Ovary (tissue), 7 donors: ENCODE measurements at regions not wholly inside any gene's neighbourhood (a gene's known extent, or its start where the extent isn't known, plus 50 kb on each side); places are given as distances from the start of the nearest gene placed in this dataset.

Source experiments
- DNase-seq, 5 donors: peaks; one replicate each; pipeline ENCODE4 v3.0.0-alpha.2; 2019 to 2020
- H3K27ac ChIP-seq, 2 donors: fragments of 200-600 bp; one replicate each; pipeline versions ENCODE4 v1.5.1 to v1.8.0; 2019 to 2022
- H3K27me3 ChIP-seq: fragments of 200-600 bp; one replicate; pipeline ENCODE4 v1.8.0; 2022
- H3K36me3 ChIP-seq: fragments of 200-600 bp; sonication (generic); one replicate; pipeline ENCODE4 v1.5.1; 2019
- H3K4me1 ChIP-seq: one replicate; pipeline ENCODE4 v1.8.1; 2013; ENCODE audit warnings: mild to moderate bottlenecking, moderate library complexity; ENCODE audit not compliant: insufficient read depth
- H3K4me3 ChIP-seq: fragments of 200-600 bp; sonication (generic); one replicate; pipeline ENCODE4 v1.5.1; 2017
- H3K9me3 ChIP-seq, 2 donors: fragments of 200-600 bp in 1 of 2; sonication (generic) in 1 of 2; one replicate each; pipeline versions ENCODE4 v1.5.1 to v1.8.1; 2013 to 2019; ENCODE audit warnings: mild to moderate bottlenecking in 1 of 2, moderate library complexity in 1 of 2
- EP300 ChIP-seq: sonication (generic); formaldehyde crosslinking; IDR thresholded peaks from one replicate; pipeline ENCODE4 v1.6.1; 2017; ENCODE audit warnings: antibody characterized with exemption
- POLR2A ChIP-seq: fragments of 450-650 bp; IDR thresholded peaks from one replicate; pipeline ENCODE4 v1.6.1; 2017; ENCODE audit warnings: antibody characterized with exemption, mild to moderate bottlenecking, moderate library complexity
- WGBS, 3 donors: extraction: QIAGEN DNeasy Blood & Tissue Kit in 1 of 3; methylation state at CpG; one replicate each; pipeline versions ENCODE4 v1.1.5 to v1.1.7; 2013 to 2017; 5-methylcytosine and 5-hydroxymethylcytosine counted together
- intact Hi-C, 4 donors: fragments of 100-400 bp; cut with DNase I; formaldehyde crosslinking; loops; one replicate each; pipeline versions ENCODE4 v1.11.0 to v1.15.1; 2022 to 2023
- TF ChIP-seq, protein P1 (sequence below), 3 donors: fragments of 450-650 bp in 2 of 3; fragments of 200-600 bp in 1 of 3; IDR thresholded peaks; one replicate each; pipeline versions ENCODE4 v1.5.1 to v1.8.0; 2016 to 2022; ENCODE audit warnings: antibody characterized with exemption in 3 of 3, mild to moderate bottlenecking in 1 of 3
- donor health status: DM: no; HTN: no; CAD: no; lungs with moderate emphysema.
- donor health status: DM: no; HTN: no; CAD: no.
- donor health status: Bipolar disorder and iron deficiency.
- donor health status: DM: no; HTN: no; CAD: no.
- donor health status: DM: yes; HTN: yes; CAD: no.

DNA sequence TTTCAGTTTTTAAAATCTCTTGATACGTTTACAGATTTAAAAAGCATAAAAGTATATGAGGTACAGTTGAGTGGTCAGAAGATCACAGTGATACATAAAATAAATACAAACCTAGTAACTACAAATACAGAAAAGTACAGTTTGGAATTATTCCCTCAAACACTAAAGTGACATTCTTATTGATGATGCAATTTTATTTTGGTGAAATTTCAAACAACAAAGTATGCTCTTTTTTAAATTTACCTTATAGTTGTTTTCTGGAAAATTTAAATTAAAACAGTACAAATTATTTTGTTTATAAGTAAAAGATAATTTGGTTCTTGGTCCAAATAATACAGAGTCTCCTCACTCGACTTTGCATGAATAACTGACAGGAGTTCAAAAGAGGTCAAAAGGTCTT lies 1305.1 kb upstream of the GJE1 start:
- 30 to 54% (median 54%) methylated on average over 2 of the region's 2 CpGs for WGBS, 3 donors
- no peak overlapping the region for H3K4me3 ChIP-seq
- intact Hi-C loops = no loop called here
- no peak for DNase-seq
- no peaks in the 10 kb centered on the region for H3K4me1 ChIP-seq
- TF ChIP-seq, protein P1, sequence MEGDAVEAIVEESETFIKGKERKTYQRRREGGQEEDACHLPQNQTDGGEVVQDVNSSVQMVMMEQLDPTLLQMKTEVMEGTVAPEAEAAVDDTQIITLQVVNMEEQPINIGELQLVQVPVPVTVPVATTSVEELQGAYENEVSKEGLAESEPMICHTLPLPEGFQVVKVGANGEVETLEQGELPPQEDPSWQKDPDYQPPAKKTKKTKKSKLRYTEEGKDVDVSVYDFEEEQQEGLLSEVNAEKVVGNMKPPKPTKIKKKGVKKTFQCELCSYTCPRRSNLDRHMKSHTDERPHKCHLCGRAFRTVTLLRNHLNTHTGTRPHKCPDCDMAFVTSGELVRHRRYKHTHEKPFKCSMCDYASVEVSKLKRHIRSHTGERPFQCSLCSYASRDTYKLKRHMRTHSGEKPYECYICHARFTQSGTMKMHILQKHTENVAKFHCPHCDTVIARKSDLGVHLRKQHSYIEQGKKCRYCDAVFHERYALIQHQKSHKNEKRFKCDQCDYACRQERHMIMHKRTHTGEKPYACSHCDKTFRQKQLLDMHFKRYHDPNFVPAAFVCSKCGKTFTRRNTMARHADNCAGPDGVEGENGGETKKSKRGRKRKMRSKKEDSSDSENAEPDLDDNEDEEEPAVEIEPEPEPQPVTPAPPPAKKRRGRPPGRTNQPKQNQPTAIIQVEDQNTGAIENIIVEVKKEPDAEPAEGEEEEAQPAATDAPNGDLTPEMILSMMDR (IDR thresholded peaks at IDR 0.05) = no peak
- no peak for TF ChIP-seq POLR2A
- TF ChIP-seq EP300 = no peak
- H3K9me3 ChIP-seq = no peaks in the 10 kb centered on the region
- no peaks in the 10 kb centered on the region for H3K27me3 ChIP-seq
- no peak overlapping the region for H3K27ac ChIP-seq
- no peaks in the 10 kb centered on the region for H3K36me3 ChIP-seq

DNA sequence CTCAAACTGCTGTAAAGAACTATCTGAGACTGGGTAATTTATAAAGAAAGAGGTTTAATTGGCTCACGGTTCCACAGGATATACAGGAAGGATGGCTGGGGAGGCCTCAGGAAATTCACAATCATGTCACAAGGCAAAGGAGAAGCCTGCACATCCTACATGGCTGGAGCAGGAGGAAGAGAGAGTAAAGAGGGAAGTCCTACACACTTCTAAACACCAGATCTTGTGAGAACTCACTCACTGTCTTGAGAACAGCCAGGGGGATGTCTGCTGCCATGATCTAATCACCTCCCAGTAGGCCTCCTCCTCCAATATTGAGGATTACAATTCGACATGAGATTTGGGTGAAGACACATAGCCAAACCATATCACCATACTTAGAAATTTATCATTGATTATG lies 1307.0 kb upstream of the GJE1 start:
- Histone ChIP-seq H3K36me3 (no peaks in the 10 kb centered on the region), H3K27me3 (no peaks in the 10 kb centered on the region), H3K4me3 (no peak overlapping the region), H3K27ac (no peak overlapping the region), H3K9me3 (no peaks in the 10 kb centered on the region), H3K4me1 (no peaks in the 10 kb centered on the region)
- intact Hi-C loops = no loop called here
- 92 to 93% (median 93%) methylated on average over 2 of the region's 2 CpGs for WGBS, 3 donors
- TF ChIP-seq, protein P1 (IDR thresholded peaks at IDR 0.05) = no peak
- TF ChIP-seq POLR2A (no peak), EP300 (no peak)
- DNase-seq = no peak

DNA sequence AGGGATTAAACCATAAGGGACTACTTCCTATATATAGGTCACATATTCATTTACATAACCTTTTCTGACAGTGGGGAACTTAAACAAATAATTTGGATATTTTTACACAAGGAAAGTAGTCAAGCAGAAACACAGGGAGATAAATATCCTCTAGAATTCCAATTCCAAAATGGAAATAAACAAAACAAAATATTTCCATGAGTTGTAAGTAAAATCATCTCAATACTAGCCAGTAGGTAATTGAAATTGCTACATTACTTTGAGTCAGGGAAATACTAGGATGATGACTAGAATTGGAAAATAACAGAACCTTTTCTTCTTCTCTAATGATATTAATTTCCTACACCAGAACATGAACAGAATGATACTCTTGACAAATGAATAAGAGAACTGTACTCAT lies 1308.1 kb upstream of the GJE1 start:
- no peak for DNase-seq
- Histone ChIP-seq H3K4me3 (no peak overlapping the region), H3K4me1 (no peaks in the 10 kb centered on the region), H3K27me3 (no peaks in the 10 kb centered on the region), H3K36me3 (no peaks in the 10 kb centered on the region), H3K9me3 (no peaks in the 10 kb centered on the region), H3K27ac (no peak overlapping the region)
- no peak for TF ChIP-seq EP300
- TF ChIP-seq, protein P1 (IDR thresholded peaks at IDR 0.05) = no peak
- TF ChIP-seq POLR2A = no peak
- intact Hi-C loops = no loop called here

DNA sequence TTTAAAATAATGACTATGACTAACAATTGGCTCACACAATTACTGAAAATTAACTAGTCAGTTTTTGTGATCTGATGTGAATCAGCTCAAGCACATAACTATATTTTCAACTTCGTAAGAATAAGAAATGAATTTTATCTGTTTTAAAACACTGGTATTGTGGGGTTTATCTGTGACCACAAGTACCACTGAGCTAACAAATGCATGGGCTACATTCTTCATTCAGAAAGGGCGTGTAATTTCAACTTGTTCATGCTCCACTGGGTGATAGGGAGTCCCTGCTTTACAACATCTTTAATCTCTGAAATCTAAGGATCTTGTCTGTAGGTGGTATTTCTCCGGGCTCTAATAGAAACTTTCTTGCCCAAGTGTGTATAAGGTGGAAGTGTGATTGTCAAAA lies 1311.5 kb upstream of the GJE1 start:
- 90 to 93% (median 92%) methylated on average over 3 of the region's 3 CpGs for WGBS, 3 donors
- TF ChIP-seq EP300 (no peak), POLR2A (no peak)
- TF ChIP-seq, protein P1 (IDR thresholded peaks at IDR 0.05) = no peak
- intact Hi-C loops = no loop called here
- Histone ChIP-seq H3K4me3 (no peak overlapping the region), H3K27me3 (no peaks in the 10 kb centered on the region), H3K27ac (no peak overlapping the region), H3K9me3 (no peaks in the 10 kb centered on the region), H3K36me3 (no peaks in the 10 kb centered on the region), H3K4me1 (no peaks in the 10 kb centered on the region)
- no peak for DNase-seq

DNA sequence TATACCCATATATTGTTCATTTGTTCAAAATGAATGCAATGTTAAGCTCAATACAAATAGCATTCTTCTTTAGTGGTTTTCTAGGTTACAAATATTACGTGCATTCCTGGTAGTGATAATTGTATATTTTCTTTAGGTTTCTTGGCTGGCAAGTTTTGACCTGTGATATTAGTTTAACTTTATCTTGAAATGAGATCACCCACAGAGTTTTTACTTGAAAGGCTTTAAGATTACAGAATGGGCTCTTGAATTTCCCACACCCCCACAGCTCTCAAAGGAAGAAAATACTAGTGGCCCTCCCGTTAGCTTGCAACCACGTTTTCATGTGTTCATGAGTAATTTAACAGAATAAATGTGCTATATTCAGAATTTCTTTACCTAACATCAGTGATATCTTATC lies 1315.5 kb upstream of the GJE1 start:
- H3K9me3 ChIP-seq = no peaks in the 10 kb centered on the region
- 81 to 91% (median 90%) methylated on average over 3 of the region's 3 CpGs for WGBS, 3 donors
- no peak for DNase-seq
- no peak overlapping the region for H3K4me3 ChIP-seq
- no peaks in the 10 kb centered on the region for H3K27me3 ChIP-seq
- TF ChIP-seq, protein P1 (IDR thresholded peaks at IDR 0.05) = no peak
- no peak for TF ChIP-seq EP300
- no peak for TF ChIP-seq POLR2A
- no peaks in the 10 kb centered on the region for H3K36me3 ChIP-seq
- H3K4me1 ChIP-seq = no peaks in the 10 kb centered on the region
- H3K27ac ChIP-seq = no peak overlapping the region
- intact Hi-C loops = no loop called here
